SK-N-SH (cell line): ENCODE measurements at regions not wholly inside any gene's neighbourhood (a gene's known extent, or its start where the extent isn't known, plus 50 kb on each side); places are given as distances from the start of the nearest gene placed in this dataset.

ENCODE experiments used
- FOSL2 ChIP-seq: IDR thresholded peaks from 2 replicates; pipeline ENCODE4 v1.4.0; 2012; ENCODE audit warnings: low read depth, mild to moderate bottlenecking, moderate library complexity, borderline replicate concordance
- JUND ChIP-seq: IDR thresholded peaks from 2 replicates; pipeline ENCODE4 v1.4.0; 2012
- NRF1 ChIP-seq: IDR thresholded peaks from 2 replicates; pipeline ENCODE4 v1.6.1; 2012; ENCODE audit warnings: low read depth, mild to moderate bottlenecking, low read length
- POLR2AphosphoS5 ChIP-seq: IDR thresholded peaks from 2 replicates; pipeline ENCODE4 v1.6.1; 2012; ENCODE audit warnings: low read depth, low read length
- REST ChIP-seq: IDR thresholded peaks from 2 replicates; pipeline ENCODE4 v1.6.1; 2012; ENCODE audit warnings: mild to moderate bottlenecking, low read depth, low read length, moderate library complexity
- TEAD4 ChIP-seq: IDR thresholded peaks from 2 replicates; pipeline ENCODE4 v1.4.0; 2012; ENCODE audit warnings: mild to moderate bottlenecking, borderline replicate concordance; ENCODE audit not compliant: insufficient read depth
- TF ChIP-seq, protein P1 (sequence below): fragments of 200-600 bp; sonication (generic); IDR thresholded peaks from 2 replicates; pipeline ENCODE4 v1.6.1; 2017; ENCODE audit warnings: antibody characterized with exemption, mild to moderate bottlenecking, moderate library complexity

GRCh38 chr5:125275725-125276090, 529.3 kb upstream of the ZNF608 start:
- TF ChIP-seq REST (no peak), POLR2AphosphoS5 (no peak), JUND (no peak), FOSL2 (no peak), TEAD4 (no peak), NRF1 (no peak)
- TF ChIP-seq, protein P1, sequence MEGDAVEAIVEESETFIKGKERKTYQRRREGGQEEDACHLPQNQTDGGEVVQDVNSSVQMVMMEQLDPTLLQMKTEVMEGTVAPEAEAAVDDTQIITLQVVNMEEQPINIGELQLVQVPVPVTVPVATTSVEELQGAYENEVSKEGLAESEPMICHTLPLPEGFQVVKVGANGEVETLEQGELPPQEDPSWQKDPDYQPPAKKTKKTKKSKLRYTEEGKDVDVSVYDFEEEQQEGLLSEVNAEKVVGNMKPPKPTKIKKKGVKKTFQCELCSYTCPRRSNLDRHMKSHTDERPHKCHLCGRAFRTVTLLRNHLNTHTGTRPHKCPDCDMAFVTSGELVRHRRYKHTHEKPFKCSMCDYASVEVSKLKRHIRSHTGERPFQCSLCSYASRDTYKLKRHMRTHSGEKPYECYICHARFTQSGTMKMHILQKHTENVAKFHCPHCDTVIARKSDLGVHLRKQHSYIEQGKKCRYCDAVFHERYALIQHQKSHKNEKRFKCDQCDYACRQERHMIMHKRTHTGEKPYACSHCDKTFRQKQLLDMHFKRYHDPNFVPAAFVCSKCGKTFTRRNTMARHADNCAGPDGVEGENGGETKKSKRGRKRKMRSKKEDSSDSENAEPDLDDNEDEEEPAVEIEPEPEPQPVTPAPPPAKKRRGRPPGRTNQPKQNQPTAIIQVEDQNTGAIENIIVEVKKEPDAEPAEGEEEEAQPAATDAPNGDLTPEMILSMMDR = no peak
